ENCODE measurements at regions not wholly inside any gene's neighbourhood (a gene's known extent, or its start where the extent isn't known, plus 50 kb on each side); places are given as distances from the start of the nearest gene placed in this dataset.

GRCh38 chr1:56064705-56065104, 514.7 kb downstream of the PLPP3 start:
- TF ChIP-seq, protein P1, sequence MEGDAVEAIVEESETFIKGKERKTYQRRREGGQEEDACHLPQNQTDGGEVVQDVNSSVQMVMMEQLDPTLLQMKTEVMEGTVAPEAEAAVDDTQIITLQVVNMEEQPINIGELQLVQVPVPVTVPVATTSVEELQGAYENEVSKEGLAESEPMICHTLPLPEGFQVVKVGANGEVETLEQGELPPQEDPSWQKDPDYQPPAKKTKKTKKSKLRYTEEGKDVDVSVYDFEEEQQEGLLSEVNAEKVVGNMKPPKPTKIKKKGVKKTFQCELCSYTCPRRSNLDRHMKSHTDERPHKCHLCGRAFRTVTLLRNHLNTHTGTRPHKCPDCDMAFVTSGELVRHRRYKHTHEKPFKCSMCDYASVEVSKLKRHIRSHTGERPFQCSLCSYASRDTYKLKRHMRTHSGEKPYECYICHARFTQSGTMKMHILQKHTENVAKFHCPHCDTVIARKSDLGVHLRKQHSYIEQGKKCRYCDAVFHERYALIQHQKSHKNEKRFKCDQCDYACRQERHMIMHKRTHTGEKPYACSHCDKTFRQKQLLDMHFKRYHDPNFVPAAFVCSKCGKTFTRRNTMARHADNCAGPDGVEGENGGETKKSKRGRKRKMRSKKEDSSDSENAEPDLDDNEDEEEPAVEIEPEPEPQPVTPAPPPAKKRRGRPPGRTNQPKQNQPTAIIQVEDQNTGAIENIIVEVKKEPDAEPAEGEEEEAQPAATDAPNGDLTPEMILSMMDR (IDR thresholded peaks at IDR 0.05) = no peak
- no peak for TF ChIP-seq ZFX (IDR thresholded peaks at IDR 0.05; ENCODE audit: borderline replicate concordance)

Data from 22Rv1 (cell line).